GM23338 (cell line): ENCODE measurements at regions not wholly inside any gene's neighbourhood (a gene's known extent, or its start where the extent isn't known, plus 50 kb on each side); places are given as distances from the start of the nearest gene placed in this dataset.
A peak's percentile ranks its signal among the peaks of the same experiment; 100 is the strongest.

Experiments used
- ATAC-seq: fragments of 200-7000 bp; cut with Tn5 transposase; 3 replicates; pipeline ENCODE4 v1.9.1; 2020
- DNase-seq: peaks from one replicate; pipeline ENCODE4 v3.0.0-alpha.2; 2015; ENCODE audit warnings: low spot score
- H2AFZ ChIP-seq: fragments of 200-600 bp; sonication (generic); 2 replicates; pipeline ENCODE4 v1.8.0; 2016; ENCODE audit warnings: antibody characterized with exemption, mild to moderate bottlenecking, moderate library complexity
- H3F3A ChIP-seq: fragments of 200-600 bp; sonication (generic); replicated peaks from 2 replicates; pipeline ENCODE4 v1.8.0; 2017; ENCODE audit warnings: antibody characterized with exemption, mixed run types, low read depth
- H3K27ac ChIP-seq: fragments of 200-600 bp; sonication (generic); 2 replicates; pipeline ENCODE4 v1.6.1; 2016; ENCODE audit warnings: low read depth
- H3K27me3 ChIP-seq: fragments of 200-600 bp; sonication (generic); 2 replicates; pipeline ENCODE4 v1.8.0; 2016; ENCODE audit warnings: mild to moderate bottlenecking, mixed run types, moderate library complexity; ENCODE audit not compliant: insufficient read depth
- H3K36me3 ChIP-seq: fragments of 200-600 bp; sonication (generic); 2 replicates; pipeline ENCODE4 v1.8.0; 2016; ENCODE audit warnings: mild to moderate bottlenecking; ENCODE audit not compliant: insufficient read depth
- H3K4me1 ChIP-seq: fragments of 200-600 bp; sonication (generic); 2 replicates; pipeline ENCODE4 v1.8.0; 2016; ENCODE audit warnings: mild to moderate bottlenecking, moderate library complexity; ENCODE audit not compliant: insufficient read depth
- H3K4me2 ChIP-seq: fragments of 200-600 bp; sonication (generic); 2 replicates; pipeline ENCODE4 v1.7.1; 2017; ENCODE audit warnings: mixed run types
- H3K4me3 ChIP-seq: fragments of 200-600 bp; sonication (generic); 2 replicates; pipeline ENCODE4 v1.6.1; 2016; ENCODE audit warnings: mixed run types
- H3K79me2 ChIP-seq: fragments of 200-600 bp; sonication (generic); replicated peaks from 2 replicates; pipeline ENCODE4 v1.8.0; 2017; ENCODE audit warnings: mild to moderate bottlenecking; ENCODE audit not compliant: insufficient read depth
- H3K9me2 ChIP-seq: fragments of 200-600 bp; sonication (generic); 2 replicates; pipeline ENCODE4 v1.8.0; 2017; ENCODE audit not compliant: insufficient read depth
- H4K20me1 ChIP-seq: fragments of 200-600 bp; sonication (generic); replicated peaks from 2 replicates; pipeline ENCODE4 v1.8.0; 2017; ENCODE audit warnings: mild to moderate bottlenecking; ENCODE audit not compliant: insufficient read depth
- H3K27ac Mint-ChIP-seq: 2 replicates; pipeline ENCODE4 v1.8.0; 2020; ENCODE audit warnings: inconsistent platforms, mild to moderate bottlenecking, moderate library complexity, mixed read lengths
- H3K27me3 Mint-ChIP-seq: 3 replicates; pipeline ENCODE4 v1.8.0; 2022; ENCODE audit warnings: low read depth, mild to moderate bottlenecking, moderate library complexity, mixed read lengths, inconsistent platforms; ENCODE audit not compliant: insufficient read depth, poor library complexity
- H3K36me3 Mint-ChIP-seq: 3 replicates; pipeline ENCODE4 v1.8.0; 2021; ENCODE audit warnings: low read depth, mild to moderate bottlenecking, inconsistent platforms, moderate library complexity, mixed read lengths
- H3K4me1 Mint-ChIP-seq: 3 replicates; pipeline ENCODE4 v1.8.0; 2020; ENCODE audit warnings: mild to moderate bottlenecking, inconsistent platforms, mixed read lengths
- H3K4me3 Mint-ChIP-seq: 3 replicates; pipeline ENCODE4 v1.8.0; 2021; ENCODE audit warnings: moderate library complexity, mild to moderate bottlenecking, inconsistent platforms, mixed read lengths
- H3K9me3 Mint-ChIP-seq: 3 replicates; pipeline ENCODE4 v1.8.0; 2020; ENCODE audit warnings: moderate library complexity, mild to moderate bottlenecking, inconsistent platforms, mixed read lengths
- CTCF ChIP-seq, 2 experiments: fragments of 200-600 bp in 1 of 2; sonication (generic) in 1 of 2; conservative IDR thresholded peaks; 2 replicates each; pipeline versions ENCODE4 v1.5.1 to v1.6.1; 2016 to 2017; ENCODE audit warnings: antibody characterized with exemption in 2 of 2, low read depth in 2 of 2, mild to moderate bottlenecking in 2 of 2, moderate library complexity in 1 of 2
- ETS1 ChIP-seq: IDR thresholded peaks from 2 replicates; pipeline ENCODE4 v1.6.1; 2016; ENCODE audit warnings: antibody characterized with exemption
- EZH2 ChIP-seq: fragments of 200-600 bp; sonication (generic); IDR thresholded peaks from one replicate; pipeline ENCODE4 v1.8.0; 2017; ENCODE audit warnings: antibody characterized with exemption, mild to moderate bottlenecking, low read depth; ENCODE audit not compliant: unreplicated experiment
- JUNB ChIP-seq: IDR thresholded peaks from one replicate; pipeline ENCODE4 v1.6.1; 2016; ENCODE audit warnings: antibody characterized with exemption; ENCODE audit not compliant: unreplicated experiment
- NANOG ChIP-seq: IDR thresholded peaks from 2 replicates; pipeline ENCODE4 v1.6.1; 2016; ENCODE audit warnings: antibody characterized with exemption, borderline replicate concordance
- REST ChIP-seq: IDR thresholded peaks from one replicate; pipeline ENCODE4 v1.6.1; 2018; ENCODE audit warnings: antibody characterized with exemption; ENCODE audit not compliant: unreplicated experiment
- STAT1 ChIP-seq: IDR thresholded peaks from one replicate; pipeline ENCODE4 v1.6.1; 2016; ENCODE audit warnings: antibody characterized with exemption; ENCODE audit not compliant: unreplicated experiment
- ZNF331 ChIP-seq: fragments of 250-450 bp; sonication (Bioruptor Pico); IDR thresholded peaks from 2 replicates; pipeline ENCODE4 v1.5.0; 2020; ENCODE audit warnings: low read depth, mild to moderate bottlenecking, moderate library complexity
- ZNF462 ChIP-seq: fragments of 250-450 bp; sonication (Bioruptor Pico); IDR thresholded peaks from 2 replicates; pipeline ENCODE4 v1.5.0; 2020; ENCODE audit warnings: mild to moderate bottlenecking, moderate library complexity

GRCh38 chr7:109158246-109158645 is 588.6 kb downstream of the DNAJB9 start:
- no peak overlapping the region for H3K4me3 ChIP-seq
- H3F3A ChIP-seq = no peaks in the 10 kb centered on the region
- no peak for ATAC-seq
- no peak overlapping the region for H3K27ac Mint-ChIP-seq
- DNase-seq = no peak
- TF ChIP-seq ZNF462 (CRISPR knock-in tag) = no peak
- no peaks in the 10 kb centered on the region for H3K9me2 ChIP-seq
- no peaks in the 10 kb centered on the region for H3K9me3 Mint-ChIP-seq
- no peaks in the 10 kb centered on the region for H4K20me1 ChIP-seq
- no peaks in the 10 kb centered on the region for H3K36me3 ChIP-seq
- H2AFZ ChIP-seq = peak overlapping the region; percentile 49; the same call in 1 of the 2 replicates
- peaks cover 3% of the 10 kb centered on the region; the same call in 1 of the 2 replicates for H3K4me1 ChIP-seq
- H3K36me3 Mint-ChIP-seq = no peaks in the 10 kb centered on the region
- no peaks in the 10 kb centered on the region for H3K27me3 Mint-ChIP-seq
- H3K4me2 ChIP-seq = no peak overlapping the region
- peaks cover 9% of the 10 kb centered on the region; the same call in 1 of the 3 replicates for H3K4me1 Mint-ChIP-seq
- H3K4me3 Mint-ChIP-seq = no peak overlapping the region
- no peak overlapping the region for H3K27ac ChIP-seq
- no peaks in the 10 kb centered on the region for H3K27me3 ChIP-seq
- no peaks in the 10 kb centered on the region for H3K79me2 ChIP-seq

GRCh38 chr7:109176661-109177060 is 607.0 kb downstream of the DNAJB9 start:
- H3K27ac Mint-ChIP-seq = no peak overlapping the region
- Histone ChIP-seq H3K4me2 (no peak overlapping the region), H3K9me2 (no peaks in the 10 kb centered on the region), H3K79me2 (no peaks in the 10 kb centered on the region), H3K4me3 (no peak overlapping the region), H3K36me3 (no peaks in the 10 kb centered on the region), H2AFZ (no peak overlapping the region), H3K27me3 (no peaks in the 10 kb centered on the region), H4K20me1 (no peaks in the 10 kb centered on the region), H3F3A (no peaks in the 10 kb centered on the region), H3K27ac (no peak overlapping the region), H3K4me1 (no peaks in the 10 kb centered on the region)
- H3K9me3 Mint-ChIP-seq = peaks cover 2% of the 10 kb centered on the region
- no peaks in the 10 kb centered on the region for H3K36me3 Mint-ChIP-seq
- 0 out of 3 replicates have a peak, but pooled peaks cover 2% of the 10 kb centered on the region for H3K4me1 Mint-ChIP-seq
- ATAC-seq = no peak
- no peak for DNase-seq
- no peak overlapping the region for H3K4me3 Mint-ChIP-seq
- H3K27me3 Mint-ChIP-seq = no peaks in the 10 kb centered on the region
- TF ChIP-seq EZH2 (no peak), NANOG (no peak), JUNB (no peak), REST (no peak), STAT1 (no peak), CTCF (conservative IDR thresholded peaks at IDR 0.05; ENCODE audit: low read depth in 2 of 2) (no peak), ETS1 (no peak), ZNF331 (CRISPR knock-in tag) (no peak)
